ENCODE measurements at regions not wholly inside any gene's neighbourhood (a gene's known extent, or its start where the extent isn't known, plus 50 kb on each side); places are given as distances from the start of the nearest gene placed in this dataset.

DNA sequence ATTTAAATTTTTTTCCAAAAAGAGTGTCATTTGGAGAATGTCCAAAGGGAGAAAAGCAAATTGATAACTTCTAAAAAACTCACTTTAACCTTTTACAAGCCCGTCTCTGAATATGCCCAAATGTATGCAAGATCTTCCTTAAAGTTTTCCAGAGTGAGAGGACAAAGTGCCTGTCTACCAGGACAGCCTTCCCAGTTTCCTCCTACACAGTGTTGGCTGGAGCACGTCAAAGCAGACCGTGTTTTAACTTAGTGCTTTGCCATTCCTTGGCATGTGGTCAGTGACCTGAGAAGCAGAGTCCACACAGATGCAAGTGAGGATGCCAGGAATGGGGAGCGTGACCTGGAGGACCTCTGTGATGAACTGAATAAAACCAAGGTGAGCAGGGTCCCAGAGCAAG is 245.7 kb downstream of the FAM43A start:
- Mint-ChIP-seq H3K27ac (no peak overlapping the region), H3K36me3 (no peaks in the 10 kb centered on the region), H3K4me3 (no peak overlapping the region), H3K9me3 (peaks cover 8% of the 10 kb centered on the region), H3K4me1 (peaks cover 14% of the 10 kb centered on the region), H3K27me3 (ENCODE audit: insufficient read depth, low read depth) (peaks cover 4% of the 10 kb centered on the region)
- Histone ChIP-seq H3F3A (ENCODE audit: low read depth) (no peaks in the 10 kb centered on the region), H3K4me1 (no peaks in the 10 kb centered on the region), H3K9ac (no peak overlapping the region), H3K36me3 (no peaks in the 10 kb centered on the region), H3K9me3 (ENCODE audit: low read depth) (no peaks in the 10 kb centered on the region), H4K20me1 (ENCODE audit: low read depth) (no peaks in the 10 kb centered on the region), H3K27me3 (no peaks in the 10 kb centered on the region), H3K79me2 (ENCODE audit: low read depth) (no peaks in the 10 kb centered on the region), H3K27ac (no peak overlapping the region), H3K4me3 (no peak overlapping the region), H3K4me2 (no peak overlapping the region), H2AFZ (replicated peaks) (no peak overlapping the region)
- TF ChIP-seq, protein P1, sequence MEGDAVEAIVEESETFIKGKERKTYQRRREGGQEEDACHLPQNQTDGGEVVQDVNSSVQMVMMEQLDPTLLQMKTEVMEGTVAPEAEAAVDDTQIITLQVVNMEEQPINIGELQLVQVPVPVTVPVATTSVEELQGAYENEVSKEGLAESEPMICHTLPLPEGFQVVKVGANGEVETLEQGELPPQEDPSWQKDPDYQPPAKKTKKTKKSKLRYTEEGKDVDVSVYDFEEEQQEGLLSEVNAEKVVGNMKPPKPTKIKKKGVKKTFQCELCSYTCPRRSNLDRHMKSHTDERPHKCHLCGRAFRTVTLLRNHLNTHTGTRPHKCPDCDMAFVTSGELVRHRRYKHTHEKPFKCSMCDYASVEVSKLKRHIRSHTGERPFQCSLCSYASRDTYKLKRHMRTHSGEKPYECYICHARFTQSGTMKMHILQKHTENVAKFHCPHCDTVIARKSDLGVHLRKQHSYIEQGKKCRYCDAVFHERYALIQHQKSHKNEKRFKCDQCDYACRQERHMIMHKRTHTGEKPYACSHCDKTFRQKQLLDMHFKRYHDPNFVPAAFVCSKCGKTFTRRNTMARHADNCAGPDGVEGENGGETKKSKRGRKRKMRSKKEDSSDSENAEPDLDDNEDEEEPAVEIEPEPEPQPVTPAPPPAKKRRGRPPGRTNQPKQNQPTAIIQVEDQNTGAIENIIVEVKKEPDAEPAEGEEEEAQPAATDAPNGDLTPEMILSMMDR (IDR thresholded peaks at IDR 0.05), result no peak
- no peak for DNase-seq (ENCODE audit: low spot score)

DNA sequence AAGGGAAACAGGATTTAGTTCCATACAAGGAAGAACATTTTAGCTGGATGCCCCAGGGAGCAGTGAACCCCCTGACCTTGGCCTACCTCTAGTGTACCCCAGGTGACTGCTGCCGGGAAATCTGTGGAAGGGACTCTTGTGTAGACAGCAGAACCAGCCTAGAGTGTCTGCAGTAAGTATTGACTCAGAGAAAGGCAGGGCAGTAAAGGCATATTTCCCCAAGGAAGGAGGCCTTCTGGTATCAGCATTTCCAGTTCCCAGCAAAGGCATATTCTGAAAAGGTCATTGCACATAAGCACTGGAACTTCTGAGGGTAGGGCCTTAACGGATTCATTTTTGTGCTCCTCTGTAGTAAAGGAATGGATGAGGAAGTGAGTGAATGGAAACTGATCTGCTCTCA is 246.2 kb downstream of the FAM43A start:
- Histone ChIP-seq H3K4me1 (no peaks in the 10 kb centered on the region), H3F3A (ENCODE audit: low read depth) (no peaks in the 10 kb centered on the region), H4K20me1 (ENCODE audit: low read depth) (no peaks in the 10 kb centered on the region), H3K27ac (no peak overlapping the region), H3K9ac (no peak overlapping the region), H3K4me2 (no peak overlapping the region), H3K9me3 (ENCODE audit: low read depth) (no peaks in the 10 kb centered on the region), H3K79me2 (ENCODE audit: low read depth) (no peaks in the 10 kb centered on the region), H3K27me3 (no peaks in the 10 kb centered on the region), H3K4me3 (no peak overlapping the region), H3K36me3 (no peaks in the 10 kb centered on the region), H2AFZ (replicated peaks) (no peak overlapping the region)
- Mint-ChIP-seq H3K4me3 (no peak overlapping the region), H3K4me1 (peaks cover 14% of the 10 kb centered on the region), H3K27ac (no peak overlapping the region), H3K27me3 (ENCODE audit: insufficient read depth, low read depth) (peaks cover 4% of the 10 kb centered on the region), H3K36me3 (no peaks in the 10 kb centered on the region), H3K9me3 (peaks cover 8% of the 10 kb centered on the region)
- TF ChIP-seq EZH2 (IDR thresholded peaks at IDR 0.05) (no peak), EZH2phosphoT487 (IDR thresholded peaks at IDR 0.05) (no peak)
- TF ChIP-seq, protein P1 (IDR thresholded peaks at IDR 0.05), result no peak
- DNase-seq (ENCODE audit: low spot score), result no peak

DNA sequence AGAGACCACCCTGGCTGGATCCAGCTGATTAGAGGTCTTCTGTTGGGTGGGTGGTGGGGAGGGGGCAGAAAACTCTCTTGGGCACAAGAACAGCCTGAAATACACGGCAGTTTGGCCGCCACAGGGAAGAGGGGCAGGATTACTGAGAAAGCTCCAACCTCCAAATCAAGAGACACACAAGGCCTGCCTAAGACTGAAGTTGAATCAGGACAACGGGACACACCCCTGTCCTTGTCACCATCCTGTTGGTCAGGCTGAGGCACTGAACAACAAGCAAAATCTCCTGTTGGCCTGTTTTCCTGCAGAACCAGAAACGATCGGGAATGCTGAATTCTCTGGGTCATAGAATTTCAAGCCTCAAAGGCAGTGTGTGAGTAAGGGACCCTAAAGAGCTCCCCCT is 247.8 kb downstream of the FAM43A start:
- peaks cover 6% of the 10 kb centered on the region for H3K27me3 Mint-ChIP-seq (ENCODE audit: insufficient read depth, low read depth)
- Histone ChIP-seq H3K4me1 (no peaks in the 10 kb centered on the region), H3K9me3 (ENCODE audit: low read depth) (no peaks in the 10 kb centered on the region), H3K4me3 (no peak overlapping the region), H3K27ac (no peak overlapping the region), H2AFZ (replicated peaks) (no peak overlapping the region), H4K20me1 (ENCODE audit: low read depth) (no peaks in the 10 kb centered on the region), H3K4me2 (no peak overlapping the region), H3F3A (ENCODE audit: low read depth) (no peaks in the 10 kb centered on the region), H3K9ac (no peak overlapping the region), H3K27me3 (no peaks in the 10 kb centered on the region), H3K36me3 (no peaks in the 10 kb centered on the region), H3K79me2 (ENCODE audit: low read depth) (no peaks in the 10 kb centered on the region)
- no peak overlapping the region for H3K27ac Mint-ChIP-seq
- H3K4me1 Mint-ChIP-seq, result peaks cover 9% of the 10 kb centered on the region
- H3K4me3 Mint-ChIP-seq, result no peak overlapping the region
- no peak for DNase-seq (ENCODE audit: low spot score)
- H3K36me3 Mint-ChIP-seq, result no peaks in the 10 kb centered on the region
- no peak for TF ChIP-seq EZH2 (IDR thresholded peaks at IDR 0.05)
- TF ChIP-seq EZH2phosphoT487 (IDR thresholded peaks at IDR 0.05), result no peak
- TF ChIP-seq, protein P1 (IDR thresholded peaks at IDR 0.05), result no peak
- H3K9me3 Mint-ChIP-seq, result peaks cover 8% of the 10 kb centered on the region

DNA sequence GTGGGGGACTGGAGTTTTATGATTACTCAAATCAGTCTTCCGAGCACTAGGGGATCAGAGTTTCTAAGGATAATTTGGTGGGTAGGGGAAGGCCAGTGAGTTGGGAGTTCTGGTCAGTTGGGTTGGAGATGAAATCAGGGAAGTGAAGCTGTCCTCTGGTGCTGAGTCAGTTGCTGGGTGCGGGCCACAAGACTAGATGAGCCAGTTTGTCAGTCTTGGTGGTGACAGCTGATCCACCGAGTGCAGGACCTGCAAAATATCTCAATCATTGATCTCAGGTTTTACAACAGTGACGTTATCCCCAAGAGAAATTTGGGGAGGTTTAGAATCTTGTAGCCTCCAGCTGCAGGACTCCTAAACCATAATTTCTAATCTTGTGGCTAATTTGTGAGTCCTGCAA is 249.4 kb downstream of the FAM43A start:
- no peaks in the 10 kb centered on the region for H3K36me3 ChIP-seq
- TF ChIP-seq EZH2phosphoT487 (IDR thresholded peaks at IDR 0.05) (no peak), EZH2 (IDR thresholded peaks at IDR 0.05) (no peak)
- TF ChIP-seq, protein P1 (IDR thresholded peaks at IDR 0.05), result no peak
- Mint-ChIP-seq H3K36me3 (no peaks in the 10 kb centered on the region), H3K4me3 (no peak overlapping the region), H3K27me3 (ENCODE audit: insufficient read depth, low read depth) (peaks cover 7% of the 10 kb centered on the region), H3K9me3 (peaks cover 8% of the 10 kb centered on the region), H3K27ac (no peak overlapping the region), H3K4me1 (peaks cover 17% of the 10 kb centered on the region)
- H3K27me3 ChIP-seq, result no peaks in the 10 kb centered on the region
- H3K27ac ChIP-seq, result no peak overlapping the region
- no peaks in the 10 kb centered on the region for H3K79me2 ChIP-seq (ENCODE audit: low read depth)
- no peak overlapping the region for H3K9ac ChIP-seq
- no peak for DNase-seq (ENCODE audit: low spot score)
- H3K4me3 ChIP-seq, result no peak overlapping the region
- H3F3A ChIP-seq (ENCODE audit: low read depth), result no peaks in the 10 kb centered on the region
- H3K4me1 ChIP-seq, result no peaks in the 10 kb centered on the region
- H3K4me2 ChIP-seq, result no peak overlapping the region
- no peak overlapping the region for H2AFZ ChIP-seq (replicated peaks)
- H4K20me1 ChIP-seq (ENCODE audit: low read depth), result no peaks in the 10 kb centered on the region
- H3K9me3 ChIP-seq (ENCODE audit: low read depth), result no peaks in the 10 kb centered on the region
